Testis (tissue), 2 donors: ENCODE measurements at regions not wholly inside any gene's neighbourhood (a gene's known extent, or its start where the extent isn't known, plus 50 kb on each side); places are given as distances from the start of the nearest gene placed in this dataset.

Source experiments
- DNase-seq: peaks from one replicate; pipeline ENCODE4 v3.0.0-alpha.2; 2019
- H3K27ac ChIP-seq, 2 donors: fragments of 200-600 bp; sonication (generic); one replicate each; pipeline ENCODE4 v1.5.1; 2019
- H3K27me3 ChIP-seq: fragments of 200-600 bp; sonication (generic); one replicate; pipeline ENCODE4 v1.5.1; 2019
- H3K36me3 ChIP-seq: fragments of 200-600 bp; sonication (generic); one replicate; pipeline ENCODE4 v1.5.1; 2017; ENCODE audit warnings: low read depth; ENCODE audit errors: missing control alignments
- H3K4me1 ChIP-seq: fragments of 200-600 bp; sonication (generic); one replicate; pipeline ENCODE4 v1.5.1; 2019
- H3K4me3 ChIP-seq, 2 donors: fragments of 200-600 bp; sonication (generic); one replicate each; pipeline ENCODE4 v1.5.1; 2017 to 2019
- H3K9me3 ChIP-seq: fragments of 200-600 bp; sonication (generic); one replicate; pipeline ENCODE4 v1.5.1; 2017
- POLR2A ChIP-seq: fragments of 450-650 bp; IDR thresholded peaks from one replicate; pipeline ENCODE4 v1.6.1; 2017; ENCODE audit warnings: antibody characterized with exemption, mild to moderate bottlenecking, moderate library complexity
- WGBS, 2 donors: methylation state at CpG; one replicate each; pipeline ENCODE4 v1.1.5; 2018; 5-methylcytosine and 5-hydroxymethylcytosine counted together
- intact Hi-C: fragments of 100-400 bp; cut with DNase I; formaldehyde crosslinking; loops from one replicate; pipeline ENCODE4 v1.15.1; 2023; ENCODE audit warnings: low total_unique reads
- TF ChIP-seq, protein P1 (sequence below), 3 experiments: fragments of 450-650 bp in 2 of 3; fragments of 200-600 bp in 1 of 3; sonication (generic) in 1 of 3; IDR thresholded peaks; one replicate each; pipeline ENCODE4 v1.5.1; 2016 to 2019; ENCODE audit warnings: antibody characterized with exemption in 3 of 3, mild to moderate bottlenecking in 2 of 3, moderate library complexity in 1 of 3

- H3K4me1 ChIP-seq = no peaks in the 10 kb centered on the region
- H3K4me3 ChIP-seq = no peak overlapping the region
- intact Hi-C loops = no loop called here
- H3K36me3 ChIP-seq = no peaks in the 10 kb centered on the region
- no peak for DNase-seq
- no peaks in the 10 kb centered on the region for H3K27me3 ChIP-seq
- no peaks in the 10 kb centered on the region for H3K9me3 ChIP-seq
- TF ChIP-seq POLR2A = no peak
- TF ChIP-seq, protein P1, sequence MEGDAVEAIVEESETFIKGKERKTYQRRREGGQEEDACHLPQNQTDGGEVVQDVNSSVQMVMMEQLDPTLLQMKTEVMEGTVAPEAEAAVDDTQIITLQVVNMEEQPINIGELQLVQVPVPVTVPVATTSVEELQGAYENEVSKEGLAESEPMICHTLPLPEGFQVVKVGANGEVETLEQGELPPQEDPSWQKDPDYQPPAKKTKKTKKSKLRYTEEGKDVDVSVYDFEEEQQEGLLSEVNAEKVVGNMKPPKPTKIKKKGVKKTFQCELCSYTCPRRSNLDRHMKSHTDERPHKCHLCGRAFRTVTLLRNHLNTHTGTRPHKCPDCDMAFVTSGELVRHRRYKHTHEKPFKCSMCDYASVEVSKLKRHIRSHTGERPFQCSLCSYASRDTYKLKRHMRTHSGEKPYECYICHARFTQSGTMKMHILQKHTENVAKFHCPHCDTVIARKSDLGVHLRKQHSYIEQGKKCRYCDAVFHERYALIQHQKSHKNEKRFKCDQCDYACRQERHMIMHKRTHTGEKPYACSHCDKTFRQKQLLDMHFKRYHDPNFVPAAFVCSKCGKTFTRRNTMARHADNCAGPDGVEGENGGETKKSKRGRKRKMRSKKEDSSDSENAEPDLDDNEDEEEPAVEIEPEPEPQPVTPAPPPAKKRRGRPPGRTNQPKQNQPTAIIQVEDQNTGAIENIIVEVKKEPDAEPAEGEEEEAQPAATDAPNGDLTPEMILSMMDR (IDR thresholded peaks at IDR 0.05) = no peak
- no peak overlapping the region for H3K27ac ChIP-seq
- WGBS, 2 donors = 47 to 49% methylated on average over 3 of the region's 3 CpGs
These were observed 1101.4 kb downstream of the CBLN2 start for GRCh38 chr18:71442731-71443141.

GRCh38 chr18:71441156-71441555 is 1103.0 kb downstream of the CBLN2 start:
- Histone ChIP-seq H3K27me3 (no peaks in the 10 kb centered on the region), H3K4me1 (no peaks in the 10 kb centered on the region), H3K36me3 (no peaks in the 10 kb centered on the region), H3K4me3 (no peak overlapping the region), H3K9me3 (no peaks in the 10 kb centered on the region), H3K27ac (no peak overlapping the region)
- no peak for DNase-seq
- TF ChIP-seq, protein P1 (IDR thresholded peaks at IDR 0.05) = no peak
- TF ChIP-seq POLR2A = no peak
- WGBS, 2 donors = 73 to 74% methylated on average over 4 of the region's 4 CpGs
- intact Hi-C loops = no loop called here

DNA sequence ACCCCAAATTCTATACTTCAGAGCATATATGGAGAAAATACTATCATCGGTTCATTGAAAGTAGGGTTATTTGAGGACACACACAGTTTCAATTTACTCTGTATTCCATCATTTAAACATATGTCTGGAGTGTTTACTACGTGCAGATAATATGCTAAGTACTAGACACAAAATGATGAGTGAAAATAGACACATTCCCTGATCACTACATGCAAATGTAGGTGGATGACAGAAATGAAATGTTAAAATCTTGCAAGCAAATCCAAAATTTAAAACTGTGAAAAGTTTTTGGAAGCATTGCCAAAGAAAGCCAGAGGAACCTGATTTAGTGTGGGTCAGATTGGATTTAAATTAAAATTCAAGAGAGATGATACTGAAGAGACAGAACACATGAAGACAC is 1106.6 kb downstream of the CBLN2 start:
- H3K4me3 ChIP-seq = no peak overlapping the region
- H3K36me3 ChIP-seq = no peaks in the 10 kb centered on the region
- no peaks in the 10 kb centered on the region for H3K27me3 ChIP-seq
- no peaks in the 10 kb centered on the region for H3K9me3 ChIP-seq
- 85 to 94% methylated on average over 2 of the region's 2 CpGs for WGBS, 2 donors
- intact Hi-C loops = no loop called here
- no peaks in the 10 kb centered on the region for H3K4me1 ChIP-seq
- TF ChIP-seq, protein P1 (IDR thresholded peaks at IDR 0.05) = no peak
- no peak for TF ChIP-seq POLR2A
- DNase-seq = no peak
- H3K27ac ChIP-seq = no peak overlapping the region

- H3K4me1 ChIP-seq = no peaks in the 10 kb centered on the region
- no peaks in the 10 kb centered on the region for H3K36me3 ChIP-seq
- H3K27me3 ChIP-seq = no peaks in the 10 kb centered on the region
- H3K27ac ChIP-seq = no peak overlapping the region
- intact Hi-C loops = no loop called here
- TF ChIP-seq POLR2A = no peak
- TF ChIP-seq, protein P1 (IDR thresholded peaks at IDR 0.05) = no peak
- no peak for DNase-seq
- H3K4me3 ChIP-seq = no peak overlapping the region
- H3K9me3 ChIP-seq = no peaks in the 10 kb centered on the region
- 85 to 90% methylated on average over 2 of the region's 2 CpGs for WGBS, 2 donors
These were observed 1110.8 kb downstream of the CBLN2 start for GRCh38 chr18:71433373-71433772.

- H3K27me3 ChIP-seq = no peaks in the 10 kb centered on the region
- intact Hi-C loops = no loop called here
- H3K4me1 ChIP-seq = no peaks in the 10 kb centered on the region
- no peaks in the 10 kb centered on the region for H3K36me3 ChIP-seq
- H3K9me3 ChIP-seq = no peaks in the 10 kb centered on the region
- H3K4me3 ChIP-seq = no peak overlapping the region
- no peak overlapping the region for H3K27ac ChIP-seq
- TF ChIP-seq POLR2A = no peak
- TF ChIP-seq, protein P1 (IDR thresholded peaks at IDR 0.05) = no peak
- no peak for DNase-seq
These were observed 1112.5 kb downstream of the CBLN2 start for GRCh38 chr18:71431689-71432088.
